ENCODE measurements at regions not wholly inside any gene's neighbourhood (a gene's known extent, or its start where the extent isn't known, plus 50 kb on each side); places are given as distances from the start of the nearest gene placed in this dataset.
A peak's percentile ranks its signal among the peaks of the same experiment; 100 is the strongest.
"Not testable (repeated sequence)": the region's sequence is repeated elsewhere in the genome, so short reads cannot be mapped to it uniquely, and the experiment has no call there.

GRCh38 chr7:23930312-23930711 is 220.3 kb downstream of the STK31 start:
- H3K4me3 ChIP-seq (ENCODE audit: low read depth, low read length), result no peak overlapping the region
- no peak for DNase-seq (ENCODE audit: low read depth)
- TF ChIP-seq CTCF (IDR thresholded peaks at IDR 0.05; ENCODE audit: insufficient read depth, low read length), result no peak

GRCh38 chr7:23931633-23932032 is 221.6 kb downstream of the STK31 start:
- no peak for TF ChIP-seq CTCF (IDR thresholded peaks at IDR 0.05; ENCODE audit: insufficient read depth, low read length)
- DNase-seq (ENCODE audit: low read depth), result no peak
- H3K4me3 ChIP-seq (ENCODE audit: low read depth, low read length), result no peak overlapping the region

- DNase-seq (ENCODE audit: low read depth), result no peak
- no peak for TF ChIP-seq CTCF (IDR thresholded peaks at IDR 0.05; ENCODE audit: insufficient read depth, low read length)
- H3K4me3 ChIP-seq (ENCODE audit: low read depth, low read length), result no peak overlapping the region
Measured at GRCh38 chr7:23938215-23938614, 228.2 kb downstream of the STK31 start.

GRCh38 chr7:23938937-23939552 is 229.0 kb downstream of the STK31 start:
- DNase-seq (ENCODE audit: low read depth), result peak; percentile 20
- peak; percentile 41 for TF ChIP-seq CTCF (IDR thresholded peaks at IDR 0.05; ENCODE audit: insufficient read depth, low read length)
- no peak overlapping the region for H3K4me3 ChIP-seq (ENCODE audit: low read depth, low read length)

GRCh38 chr7:23939747-23940146 is 229.7 kb downstream of the STK31 start:
- not testable (repeated sequence) for DNase-seq (ENCODE audit: low read depth); H3K4me3 ChIP-seq (ENCODE audit: low read depth, low read length)

GRCh38 chr7:23941551-23941950 is 231.5 kb downstream of the STK31 start:
- DNase-seq (ENCODE audit: low read depth), result no peak
- H3K4me3 ChIP-seq (ENCODE audit: low read depth, low read length), result no peak overlapping the region
- no peak for TF ChIP-seq CTCF (IDR thresholded peaks at IDR 0.05; ENCODE audit: insufficient read depth, low read length)

GRCh38 chr7:23942032-23942431 is 232.0 kb downstream of the STK31 start:
- H3K4me3 ChIP-seq (ENCODE audit: low read depth, low read length), result no peak overlapping the region
- DNase-seq (ENCODE audit: low read depth), result no peak
- TF ChIP-seq CTCF (IDR thresholded peaks at IDR 0.05; ENCODE audit: insufficient read depth, low read length), result no peak
